A673 (cell line): ENCODE measurements at regions not wholly inside any gene's neighbourhood (a gene's known extent, or its start where the extent isn't known, plus 50 kb on each side); places are given as distances from the start of the nearest gene placed in this dataset.

Experiments used
- BruUV-seq: library from RNA; stranded (reverse); fragments of 400-500 nt; replicated peaks from 2 replicates; lab custom pipeline; 2021; lab: Mats Ljungman, UMichigan
- CTCF ChIA-PET: fragments of 300-600 bp; sonication (Branson Sonifier 250); formaldehyde crosslinking; loops from one replicate; lab custom pipeline; 2022; ENCODE audit warnings: antibody characterized with exemption; lab: Charles Lee
- POLR2A ChIA-PET: fragments of 300-600 bp; sonication (Branson Sonifier 250); formaldehyde crosslinking; loops from one replicate; lab custom pipeline; 2022; ENCODE audit warnings: antibody characterized with exemption; ENCODE audit not compliant: low non-redundant PET; lab: Charles Lee
- DNase-seq: peaks from one replicate; pipeline ENCODE4 v3.0.0-alpha.2; 2015; ENCODE audit warnings: low spot score
- H3K27ac ChIP-seq: fragments of 200-600 bp; sonication (generic); 2 replicates; pipeline ENCODE4 v1.5.1; 2016; ENCODE audit warnings: mixed run types, low read depth, mild to moderate bottlenecking, mixed read lengths, antibody characterized with exemption, low read length; ENCODE audit not compliant: poor library complexity, severe bottlenecking
- H3K27me3 ChIP-seq: fragments of 200-600 bp; sonication (generic); replicated peaks from 2 replicates; pipeline ENCODE4 v1.6.1; 2017; ENCODE audit warnings: mixed run types, low read depth, mild to moderate bottlenecking, mixed read lengths, antibody characterized with exemption, low read length; ENCODE audit not compliant: insufficient read depth, poor library complexity
- H3K36me3 ChIP-seq: fragments of 200-600 bp; sonication (generic); 2 replicates; pipeline ENCODE4 v1.6.1; 2016; ENCODE audit warnings: mixed run types, mild to moderate bottlenecking, mixed read lengths, antibody characterized with exemption, low read length; ENCODE audit not compliant: insufficient read depth, poor library complexity, severe bottlenecking
- H3K4me1 ChIP-seq: fragments of 200-600 bp; sonication (generic); 2 replicates; pipeline ENCODE4 v1.6.1; 2017; ENCODE audit warnings: mixed run types, mild to moderate bottlenecking, mixed read lengths, antibody characterized with exemption, low read length; ENCODE audit not compliant: insufficient read depth, poor library complexity, severe bottlenecking
- H3K4me3 ChIP-seq: fragments of 200-600 bp; sonication (generic); 2 replicates; pipeline ENCODE4 v1.5.1; 2016; ENCODE audit warnings: low read depth, mixed run types, mild to moderate bottlenecking, mixed read lengths, low read length; ENCODE audit not compliant: poor library complexity, severe bottlenecking
- H3K9me3 ChIP-seq: fragments of 200-600 bp; sonication (generic); 2 replicates; pipeline ENCODE4 v1.6.1; 2016; ENCODE audit warnings: mixed run types, low read depth, mild to moderate bottlenecking, mixed read lengths, antibody characterized with exemption, low read length; ENCODE audit not compliant: poor library complexity, severe bottlenecking
- CTCF ChIP-seq: fragments of 300-800, 200-600 bp; sonication (generic); conservative IDR thresholded peaks from 2 replicates; pipeline ENCODE4 v1.5.1; 2017; ENCODE audit warnings: low read depth, mild to moderate bottlenecking, antibody characterized with exemption, low read length, moderate library complexity, mixed read lengths
- EZH2 ChIP-seq: fragments of 200-600 bp; sonication (generic); IDR thresholded peaks from 2 replicates; pipeline ENCODE4 v1.6.1; 2017; ENCODE audit warnings: borderline replicate concordance, low read depth, mild to moderate bottlenecking, mixed read lengths, antibody characterized with exemption, low read length; ENCODE audit not compliant: poor library complexity, severe bottlenecking
- intact Hi-C: fragments of 100-400 bp; cut with micrococcal nuclease; formaldehyde crosslinking; loops from one replicate; pipeline ENCODE4 v1.10.0; 2022; ENCODE audit not compliant: unreplicated experiment

DNA sequence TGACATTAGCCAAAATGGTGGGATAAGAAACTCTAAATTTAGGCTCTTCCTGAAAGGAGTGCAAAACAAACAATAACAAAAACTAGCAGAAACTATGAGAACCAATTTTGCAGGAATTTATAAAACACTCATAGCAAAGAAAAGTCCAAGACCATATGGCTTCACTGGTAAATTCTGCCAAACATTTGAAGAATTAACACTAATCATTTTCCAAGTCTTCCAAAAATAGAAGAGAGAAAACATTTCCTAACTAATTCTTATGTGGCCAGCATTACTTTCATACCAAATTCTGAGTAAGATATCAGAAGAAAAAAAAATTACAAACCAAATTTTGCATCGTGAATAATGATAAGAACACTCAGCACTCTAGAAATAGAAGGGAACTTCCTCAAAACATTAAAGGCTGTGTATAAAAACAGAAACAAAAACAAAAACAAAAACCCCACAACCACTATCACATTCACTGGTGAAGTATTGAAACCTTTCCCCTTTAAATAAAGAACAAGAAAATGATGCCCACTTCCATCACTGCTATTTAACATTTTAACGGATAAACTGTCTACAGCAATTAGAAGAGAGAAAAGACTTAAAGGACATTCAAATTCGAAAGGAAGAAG, 524.3 kb upstream of the GALNTL6 start:
- POLR2A ChIA-PET = no interaction called here
- no TSS peak for BruUV-seq
- no peak for DNase-seq

DNA sequence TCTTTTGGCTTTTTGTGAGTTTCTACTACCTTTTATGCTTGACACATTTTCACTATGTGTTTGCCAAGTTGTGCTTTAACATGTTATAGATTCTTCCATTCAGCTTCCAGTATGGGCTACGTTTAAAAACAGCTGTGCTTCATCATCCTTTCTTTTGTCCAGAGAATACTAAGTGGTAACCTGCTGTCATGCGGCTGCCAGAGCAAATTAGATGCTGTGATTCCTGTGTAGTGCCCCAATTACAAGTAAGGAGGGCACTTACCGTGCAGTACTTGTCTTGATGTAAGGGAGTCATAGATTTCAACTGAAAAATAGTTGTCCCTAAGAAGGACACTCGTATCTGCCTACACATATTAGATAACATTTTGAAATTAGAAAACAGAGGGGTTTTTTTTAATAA, 531.8 kb upstream of the GALNTL6 start:
- Histone ChIP-seq H3K27me3 (peaks cover under 1% of the 10 kb centered on the region), H3K4me3 (no peak overlapping the region), H3K4me1 (no peaks in the 10 kb centered on the region), H3K36me3 (no peaks in the 10 kb centered on the region), H3K9me3 (no peaks in the 10 kb centered on the region), H3K27ac (no peak overlapping the region)
- BruUV-seq = no TSS peak
- ChIA-PET POLR2A (no interaction called here), CTCF (no interaction called here)
- TF ChIP-seq EZH2 (no peak), CTCF (no peak)
- intact Hi-C loops = no loop called here
- peak; percentile 0 for DNase-seq

More for the DNA sequence above, 524.3 kb upstream of the GALNTL6 start:
- TF ChIP-seq EZH2 (no peak), CTCF (no peak)
- CTCF ChIA-PET = no interaction called here
- no peaks in the 10 kb centered on the region for H3K36me3 ChIP-seq
- no peak overlapping the region for H3K27ac ChIP-seq
- no peaks in the 10 kb centered on the region for H3K9me3 ChIP-seq
- intact Hi-C loops = no loop called here
- H3K4me3 ChIP-seq = no peak overlapping the region
- H3K27me3 ChIP-seq = no peaks in the 10 kb centered on the region
- H3K4me1 ChIP-seq = no peaks in the 10 kb centered on the region

DNA sequence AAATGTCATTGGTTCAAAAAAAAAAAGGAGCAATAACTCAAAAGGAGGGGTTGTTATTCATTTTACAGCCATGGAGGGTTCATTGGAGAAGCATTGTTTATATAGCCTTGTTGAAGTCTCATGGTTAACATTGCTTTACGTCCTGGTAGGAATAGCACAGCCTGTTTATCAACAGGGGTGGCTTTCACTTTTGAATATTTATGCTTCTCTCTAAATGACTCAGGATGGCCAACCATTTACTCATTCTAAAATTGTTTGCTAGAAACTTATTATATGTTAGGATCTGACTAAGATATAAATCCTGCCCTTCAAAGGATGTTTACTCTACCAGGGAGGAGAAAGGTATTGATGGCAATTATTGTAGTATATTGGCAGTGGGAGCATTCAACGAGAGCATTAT, 534.1 kb upstream of the GALNTL6 start:
- Histone ChIP-seq H3K27ac (no peak overlapping the region), H3K36me3 (no peaks in the 10 kb centered on the region), H3K27me3 (peaks cover 5% of the 10 kb centered on the region), H3K9me3 (no peaks in the 10 kb centered on the region), H3K4me3 (no peak overlapping the region), H3K4me1 (no peaks in the 10 kb centered on the region)
- no TSS peak for BruUV-seq
- intact Hi-C loops = no loop called here
- POLR2A ChIA-PET = no interaction called here
- CTCF ChIA-PET = no interaction called here
- TF ChIP-seq EZH2 = no peak
- DNase-seq = no peak

DNA sequence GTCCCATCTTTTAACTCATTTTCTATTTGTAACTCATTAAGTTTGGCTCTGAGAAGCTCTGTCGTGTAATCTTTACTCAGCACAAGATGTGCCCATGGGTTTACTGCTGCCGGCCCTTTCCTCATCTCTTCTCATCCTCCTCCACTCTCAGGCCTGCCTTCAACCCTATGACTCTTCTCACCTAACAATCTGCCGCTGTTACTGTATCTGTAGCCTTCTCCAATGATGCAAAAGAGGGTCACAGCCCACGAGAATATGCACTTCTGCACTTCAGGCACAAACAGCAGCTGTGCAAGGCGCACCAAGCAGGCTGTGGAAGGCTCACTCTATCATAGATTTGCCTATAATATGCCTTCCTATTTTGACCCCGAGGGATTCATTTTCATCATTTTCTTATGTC, 546.5 kb upstream of the GALNTL6 start:
- Histone ChIP-seq H3K4me1 (no peaks in the 10 kb centered on the region), H3K4me3 (no peak overlapping the region), H3K9me3 (no peaks in the 10 kb centered on the region), H3K27ac (no peak overlapping the region), H3K36me3 (no peaks in the 10 kb centered on the region), H3K27me3 (no peaks in the 10 kb centered on the region)
- CTCF ChIA-PET = no interaction called here
- no peak for TF ChIP-seq EZH2
- no peak for TF ChIP-seq CTCF
- no peak for DNase-seq
- no TSS peak for BruUV-seq
- POLR2A ChIA-PET = no interaction called here
- intact Hi-C loops = no loop called here
